Trophoblast cell (in vitro differentiated cells and primary cell): ENCODE measurements at regions not wholly inside any gene's neighbourhood (a gene's known extent, or its start where the extent isn't known, plus 50 kb on each side); places are given as distances from the start of the nearest gene placed in this dataset.
A peak's percentile ranks its signal among the peaks of the same experiment; 100 is the strongest.

Experiments
- DNase-seq, 2 donors: peaks; one replicate each; pipeline ENCODE4 v3.0.0-alpha.2; 2016
- H2AFZ ChIP-seq: 2 replicates; pipeline ENCODE4 v1.6.1; 2013; ENCODE audit warnings: low read length, moderate library complexity, mild to moderate bottlenecking; ENCODE audit not compliant: insufficient read depth, poor library complexity
- H2AK5ac ChIP-seq: 2 replicates; pipeline ENCODE4 v1.6.1; 2013; ENCODE audit warnings: mild to moderate bottlenecking, low read length
- H2BK120ac ChIP-seq: 2 replicates; pipeline ENCODE4 v1.6.1; 2013; ENCODE audit warnings: low read length, mild to moderate bottlenecking, moderate library complexity; ENCODE audit not compliant: insufficient read depth, poor library complexity
- H2BK12ac ChIP-seq: 2 replicates; pipeline ENCODE4 v1.6.1; 2013; ENCODE audit warnings: mild to moderate bottlenecking, low read length, moderate library complexity
- H2BK5ac ChIP-seq: 2 replicates; pipeline ENCODE4 v1.6.1; 2013; ENCODE audit warnings: low read length, low read depth, moderate library complexity, mild to moderate bottlenecking; ENCODE audit not compliant: poor library complexity
- H3K14ac ChIP-seq: 2 replicates; pipeline ENCODE4 v1.6.1; 2013; ENCODE audit warnings: mild to moderate bottlenecking, low read length
- H3K18ac ChIP-seq: 2 replicates; pipeline ENCODE4 v1.6.1; 2013; ENCODE audit warnings: mild to moderate bottlenecking, low read length
- H3K23ac ChIP-seq: 2 replicates; pipeline ENCODE4 v1.6.1; 2013; ENCODE audit warnings: low read length
- H3K27ac ChIP-seq: 2 replicates; pipeline ENCODE4 v1.5.1; 2013; ENCODE audit warnings: low read depth, mild to moderate bottlenecking, inconsistent platforms, low read length, moderate library complexity
- H3K27me3 ChIP-seq: 2 replicates; pipeline ENCODE4 v1.6.1; 2013; ENCODE audit warnings: inconsistent platforms, mild to moderate bottlenecking, low read length, moderate library complexity; ENCODE audit not compliant: insufficient read depth
- H3K36me3 ChIP-seq, 2 experiments: 1 replicate in 1 of 2; 2 replicates in 1 of 2; pipeline ENCODE4 v1.6.1; 2013; ENCODE audit warnings: low read length in 2 of 2, mild to moderate bottlenecking in 2 of 2, moderate library complexity in 1 of 2; ENCODE audit not compliant: insufficient read depth in 2 of 2, control insufficient read depth in 1 of 2
- H3K4ac ChIP-seq: 2 replicates; pipeline ENCODE4 v1.6.1; 2013; ENCODE audit warnings: low read depth, mild to moderate bottlenecking, low read length, moderate library complexity
- H3K4me1 ChIP-seq, 2 experiments: 1 replicate in 1 of 2; 2 replicates in 1 of 2; pipeline ENCODE4 v1.6.1; 2013; ENCODE audit warnings: low read length in 2 of 2, mild to moderate bottlenecking in 2 of 2, moderate library complexity in 1 of 2; ENCODE audit not compliant: insufficient read depth in 2 of 2, control insufficient read depth in 1 of 2
- H3K4me2 ChIP-seq: 2 replicates; pipeline ENCODE4 v1.6.1; 2013; ENCODE audit warnings: inconsistent platforms, mild to moderate bottlenecking, low read length, moderate library complexity
- H3K4me3 ChIP-seq: 2 replicates; pipeline ENCODE4 v1.5.1; 2013; ENCODE audit warnings: mild to moderate bottlenecking, low read depth, low read length, inconsistent platforms
- H3K79me1 ChIP-seq: one replicate; pipeline ENCODE4 v1.6.1; 2013; ENCODE audit warnings: low read length
- H3K79me2 ChIP-seq: 2 replicates; pipeline ENCODE4 v1.6.1; 2013; ENCODE audit warnings: low read length, mild to moderate bottlenecking; ENCODE audit not compliant: control insufficient read depth, insufficient read depth, poor library complexity
- H3K9ac ChIP-seq: 2 replicates; pipeline ENCODE4 v1.6.1; 2013; ENCODE audit warnings: mild to moderate bottlenecking, low read length
- H3K9me3 ChIP-seq: 2 replicates; pipeline ENCODE4 v1.6.1; 2013; ENCODE audit warnings: low read depth, mild to moderate bottlenecking, control low read depth, inconsistent platforms, low read length; ENCODE audit not compliant: insufficient read depth
- H4K12ac ChIP-seq: 2 replicates; pipeline ENCODE4 v1.6.1; 2013; ENCODE audit warnings: low read depth, mild to moderate bottlenecking, low read length, moderate library complexity
- H4K8ac ChIP-seq: 2 replicates; pipeline ENCODE4 v1.6.1; 2013; ENCODE audit warnings: low read depth, mild to moderate bottlenecking, low read length, moderate library complexity
- H4K91ac ChIP-seq: one replicate; pipeline ENCODE4 v1.6.1; 2013; ENCODE audit warnings: low read depth, mild to moderate bottlenecking, low read length, moderate library complexity
- WGBS: extraction: QIAGEN DNeasy Blood & Tissue Kit; methylation state at CpG from one replicate; pipeline ENCODE4 v1.1.7; 2013; ENCODE audit warnings: missing lambda C conversion rate; ENCODE audit not compliant: insufficient read length, insufficient coverage; ENCODE audit errors: extremely low coverage; 5-methylcytosine and 5-hydroxymethylcytosine counted together

DNA sequence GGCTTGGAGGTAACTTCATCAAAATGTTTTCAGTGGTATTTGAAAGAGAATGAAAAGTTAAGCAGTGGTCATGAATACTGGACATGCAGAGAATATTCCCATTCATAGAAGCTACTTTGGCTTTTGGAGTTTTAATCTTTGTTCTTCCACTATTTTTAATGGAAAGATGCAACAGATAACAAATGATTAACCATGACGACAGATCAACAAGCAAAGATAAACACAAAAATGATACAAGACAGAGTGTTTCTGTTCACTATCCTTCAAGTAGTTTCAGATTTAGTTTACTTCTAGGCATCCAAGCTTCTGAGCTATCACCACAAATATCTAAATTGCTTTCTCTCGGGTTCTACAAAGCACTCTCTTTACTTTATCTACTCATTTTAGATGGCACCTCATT lies 1004.9 kb upstream of the ADGRL3 start:
- no peaks in the 10 kb centered on the region for H3K79me2 ChIP-seq
- no peak overlapping the region for H3K9ac ChIP-seq
- DNase-seq = no peak
- no peaks in the 10 kb centered on the region for H3K36me3 ChIP-seq
- no peak overlapping the region for H2BK120ac ChIP-seq
- H3K9me3 ChIP-seq = no peaks in the 10 kb centered on the region
- no peaks in the 10 kb centered on the region for H3K27me3 ChIP-seq
- H2AK5ac ChIP-seq = no peak overlapping the region
- no CpG with 5 or more reads among the region's 2 CpGs for WGBS
- H3K4me3 ChIP-seq = no peak overlapping the region
- H3K4me2 ChIP-seq = no peak overlapping the region
- H3K4me1 ChIP-seq = no peaks in the 10 kb centered on the region
- H3K18ac ChIP-seq = no peak overlapping the region
- no peak overlapping the region for H2AFZ ChIP-seq
- H3K23ac ChIP-seq = no peak overlapping the region
- H4K8ac ChIP-seq = no peak overlapping the region
- H3K14ac ChIP-seq = no peak overlapping the region
- H4K91ac ChIP-seq = no peak overlapping the region
- no peak overlapping the region for H2BK12ac ChIP-seq
- no peak overlapping the region for H3K4ac ChIP-seq
- H4K12ac ChIP-seq = no peak overlapping the region
- no peak overlapping the region for H3K27ac ChIP-seq
- H3K79me1 ChIP-seq = no peaks in the 10 kb centered on the region
- H2BK5ac ChIP-seq = no peak overlapping the region

DNA sequence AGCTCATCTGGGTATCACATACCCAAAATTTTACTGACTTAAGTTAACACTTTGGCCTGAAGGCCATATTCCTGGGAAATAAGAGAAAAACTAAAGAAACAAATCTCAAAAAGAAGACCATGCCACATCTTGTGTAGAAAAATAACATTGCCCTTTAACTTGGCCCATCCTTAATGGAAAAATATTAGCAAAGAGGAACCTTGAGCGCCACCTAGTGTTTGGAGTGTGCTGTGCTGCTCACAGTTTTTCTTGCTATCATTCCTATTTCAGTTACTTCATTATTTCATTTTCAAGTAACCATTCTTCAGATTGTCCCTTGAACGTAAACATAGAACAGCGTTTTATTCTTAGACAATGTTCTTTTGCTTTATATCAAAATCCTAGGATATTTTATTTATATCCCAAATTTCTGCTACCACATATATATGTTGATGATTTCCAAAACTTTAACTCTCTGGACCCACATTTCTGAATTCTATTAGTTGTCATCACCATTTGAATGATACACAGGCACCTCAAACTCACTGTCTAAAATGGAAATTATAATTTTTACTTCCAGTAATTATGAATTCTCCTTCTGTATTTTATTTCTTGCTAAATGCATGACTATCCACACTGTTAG lies 999.0 kb upstream of the ADGRL3 start:
- H4K8ac ChIP-seq = no peak overlapping the region
- no peaks in the 10 kb centered on the region for H3K36me3 ChIP-seq
- H4K12ac ChIP-seq = no peak overlapping the region
- DNase-seq = peak; percentile 55 to 85
- no peak overlapping the region for H3K4me3 ChIP-seq
- H3K14ac ChIP-seq = no peak overlapping the region
- no peak overlapping the region for H2BK120ac ChIP-seq
- H3K23ac ChIP-seq = no peak overlapping the region
- no peak overlapping the region for H2AFZ ChIP-seq
- no peak overlapping the region for H2BK5ac ChIP-seq
- WGBS = no CpG with 5 or more reads among the region's 3 CpGs
- H2AK5ac ChIP-seq = no peak overlapping the region
- no peaks in the 10 kb centered on the region for H3K27me3 ChIP-seq
- no peaks in the 10 kb centered on the region for H3K79me2 ChIP-seq
- no peak overlapping the region for H3K4me2 ChIP-seq
- H3K79me1 ChIP-seq = no peaks in the 10 kb centered on the region
- H3K9me3 ChIP-seq = no peaks in the 10 kb centered on the region
- no peak overlapping the region for H3K9ac ChIP-seq
- H3K18ac ChIP-seq = no peak overlapping the region
- H3K4me1 ChIP-seq = no peaks in the 10 kb centered on the region
- no peak overlapping the region for H2BK12ac ChIP-seq
- H4K91ac ChIP-seq = no peak overlapping the region
- no peak overlapping the region for H3K27ac ChIP-seq
- no peak overlapping the region for H3K4ac ChIP-seq

DNA sequence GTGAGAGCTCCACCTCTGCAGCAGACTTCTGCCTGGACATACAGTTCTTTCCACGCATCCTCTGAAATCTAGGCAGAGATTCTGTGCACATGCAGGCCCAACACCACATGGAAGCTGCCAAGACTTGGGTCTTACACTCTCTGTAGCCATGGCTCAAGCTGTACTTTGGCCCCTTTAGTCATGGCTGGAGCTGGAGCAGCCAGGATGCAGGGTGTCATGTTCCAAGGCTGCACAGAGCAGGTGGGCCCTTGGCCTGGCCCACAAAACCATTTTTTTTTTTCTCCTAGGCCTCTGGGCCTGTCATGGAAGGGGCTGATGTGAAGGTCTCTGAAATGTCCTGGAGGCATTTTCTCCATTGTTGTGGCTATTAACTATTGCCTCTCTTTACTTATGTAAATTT lies 990.5 kb upstream of the ADGRL3 start:
- H3K27ac ChIP-seq = no peak overlapping the region
- no peak overlapping the region for H2BK5ac ChIP-seq
- H3K9ac ChIP-seq = no peak overlapping the region
- H3K79me1 ChIP-seq = no peaks in the 10 kb centered on the region
- no peak overlapping the region for H4K91ac ChIP-seq
- H3K36me3 ChIP-seq = no peaks in the 10 kb centered on the region
- WGBS = no CpG with 5 or more reads among the region's 1 CpG
- H3K4me1 ChIP-seq = no peaks in the 10 kb centered on the region
- no peak overlapping the region for H3K23ac ChIP-seq
- no peaks in the 10 kb centered on the region for H3K79me2 ChIP-seq
- peaks cover 3% of the 10 kb centered on the region for H3K9me3 ChIP-seq
- no peak overlapping the region for H3K4me3 ChIP-seq
- no peak overlapping the region for H3K18ac ChIP-seq
- no peak overlapping the region for H2AFZ ChIP-seq
- H3K4ac ChIP-seq = no peak overlapping the region
- H4K8ac ChIP-seq = no peak overlapping the region
- no peak overlapping the region for H3K4me2 ChIP-seq
- H2BK12ac ChIP-seq = no peak overlapping the region
- no peak overlapping the region for H4K12ac ChIP-seq
- H3K14ac ChIP-seq = no peak overlapping the region
- no peak overlapping the region for H2BK120ac ChIP-seq
- DNase-seq = no peak
- H3K27me3 ChIP-seq = no peaks in the 10 kb centered on the region
- H2AK5ac ChIP-seq = no peak overlapping the region

DNA sequence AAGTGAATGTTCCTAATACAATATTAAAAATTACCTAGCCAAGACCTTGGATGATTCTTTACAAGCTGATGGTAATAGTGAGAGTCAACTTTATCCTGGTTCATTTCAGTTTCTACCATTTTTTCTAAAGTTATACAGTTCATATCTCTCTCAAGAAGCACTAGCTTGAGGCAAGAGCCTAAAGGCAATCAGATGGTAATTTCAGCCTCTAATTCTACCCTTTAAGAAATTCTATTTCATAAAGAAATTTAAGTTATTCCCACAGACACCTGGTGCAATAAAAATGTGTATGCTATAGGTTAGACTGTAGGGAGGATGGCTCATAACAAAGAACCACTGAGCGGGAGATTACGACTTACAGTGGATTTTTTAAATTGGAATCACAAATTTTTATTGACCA lies 984.2 kb upstream of the ADGRL3 start:
- H4K12ac ChIP-seq = no peak overlapping the region

More for the DNA sequence above, 984.2 kb upstream of the ADGRL3 start:
- peak; percentile 56 to 86 for DNase-seq
- Histone ChIP-seq H2BK12ac (no peak overlapping the region), H4K91ac (no peak overlapping the region), H3K36me3 (no peaks in the 10 kb centered on the region), H3K23ac (no peak overlapping the region), H3K79me2 (no peaks in the 10 kb centered on the region), H2BK120ac (no peak overlapping the region), H3K4me3 (no peak overlapping the region), H3K18ac (no peak overlapping the region), H4K8ac (no peak overlapping the region), H3K4ac (no peak overlapping the region), H3K4me1 (no peaks in the 10 kb centered on the region), H3K4me2 (no peak overlapping the region), H3K27ac (no peak overlapping the region), H2AK5ac (no peak overlapping the region), H2AFZ (no peak overlapping the region), H3K27me3 (no peaks in the 10 kb centered on the region), H3K79me1 (no peaks in the 10 kb centered on the region), H3K9me3 (no peaks in the 10 kb centered on the region), H3K9ac (no peak overlapping the region), H3K14ac (no peak overlapping the region), H2BK5ac (no peak overlapping the region)
- no CpG with 5 or more reads among the region's 2 CpGs for WGBS
